Mesothelial cell of epicardium (in vitro differentiated cells): ENCODE measurements at regions not wholly inside any gene's neighbourhood (a gene's known extent, or its start where the extent isn't known, plus 50 kb on each side); places are given as distances from the start of the nearest gene placed in this dataset.

Experiments used
- DNase-seq, 2 experiments: peaks; one replicate each; pipeline ENCODE4 v3.0.0; 2021; ENCODE audit warnings: low spot score in 2 of 2; ENCODE audit not compliant: unreplicated experiment in 2 of 2
- H3K27ac Mint-ChIP-seq: 2 replicates; pipeline ENCODE4 v1.8.0; 2021; ENCODE audit warnings: mixed read lengths
- H3K27me3 Mint-ChIP-seq: 2 replicates; pipeline ENCODE4 v1.8.0; 2021; ENCODE audit warnings: low read depth, mixed read lengths
- H3K36me3 Mint-ChIP-seq: 2 replicates; pipeline ENCODE4 v1.8.0; 2021; ENCODE audit warnings: mixed read lengths
- H3K4me1 Mint-ChIP-seq: 2 replicates; pipeline ENCODE4 v1.8.0; 2021; ENCODE audit warnings: mixed read lengths
- H3K4me3 Mint-ChIP-seq: 2 replicates; pipeline ENCODE4 v1.8.0; 2021; ENCODE audit warnings: mild to moderate bottlenecking, moderate library complexity, mixed read lengths
- H3K9me3 Mint-ChIP-seq: 2 replicates; pipeline ENCODE4 v1.8.0; 2021; ENCODE audit warnings: mixed read lengths
- TF ChIP-seq, protein P1 (sequence below): fragments of 200-600 bp; sonication (generic); IDR thresholded peaks from one replicate; pipeline ENCODE4 v1.5.0; 2021; ENCODE audit warnings: antibody characterized with exemption; ENCODE audit not compliant: unreplicated experiment

DNA sequence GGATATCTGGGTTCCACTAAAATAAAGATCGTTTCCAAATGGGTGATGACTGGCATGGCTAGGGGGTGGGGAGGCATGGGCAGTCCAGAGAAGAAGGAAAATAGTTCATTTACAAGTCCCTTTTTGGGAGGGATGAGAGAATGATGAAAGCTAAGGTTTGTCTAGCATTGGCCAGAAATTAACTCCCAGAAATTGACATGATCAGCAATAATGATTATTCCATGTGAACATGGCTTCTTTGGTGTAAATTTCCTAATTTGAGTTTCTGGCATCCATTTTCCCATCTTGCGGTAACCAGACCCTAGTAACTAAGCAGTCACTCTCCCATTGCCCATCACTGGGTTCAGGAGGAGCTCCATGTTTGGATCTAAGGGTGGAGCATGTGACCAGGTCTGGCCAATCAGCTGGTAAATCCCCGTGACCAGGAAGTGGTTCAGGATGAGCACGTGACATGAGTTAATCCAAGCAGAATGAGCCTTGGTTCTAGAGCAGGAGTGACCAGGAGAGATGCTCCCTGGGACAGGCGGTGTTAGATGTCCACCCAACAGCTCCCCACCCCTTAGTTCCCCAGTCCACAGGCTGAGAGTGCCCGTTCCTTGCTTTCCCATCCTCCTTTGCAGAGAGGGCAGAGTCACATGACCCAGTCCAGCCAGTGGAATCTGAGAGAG, 512.7 kb downstream of the PREX1 start:
- H3K4me1 Mint-ChIP-seq: peaks cover under 1% of the 10 kb centered on the region
- TF ChIP-seq, protein P1, sequence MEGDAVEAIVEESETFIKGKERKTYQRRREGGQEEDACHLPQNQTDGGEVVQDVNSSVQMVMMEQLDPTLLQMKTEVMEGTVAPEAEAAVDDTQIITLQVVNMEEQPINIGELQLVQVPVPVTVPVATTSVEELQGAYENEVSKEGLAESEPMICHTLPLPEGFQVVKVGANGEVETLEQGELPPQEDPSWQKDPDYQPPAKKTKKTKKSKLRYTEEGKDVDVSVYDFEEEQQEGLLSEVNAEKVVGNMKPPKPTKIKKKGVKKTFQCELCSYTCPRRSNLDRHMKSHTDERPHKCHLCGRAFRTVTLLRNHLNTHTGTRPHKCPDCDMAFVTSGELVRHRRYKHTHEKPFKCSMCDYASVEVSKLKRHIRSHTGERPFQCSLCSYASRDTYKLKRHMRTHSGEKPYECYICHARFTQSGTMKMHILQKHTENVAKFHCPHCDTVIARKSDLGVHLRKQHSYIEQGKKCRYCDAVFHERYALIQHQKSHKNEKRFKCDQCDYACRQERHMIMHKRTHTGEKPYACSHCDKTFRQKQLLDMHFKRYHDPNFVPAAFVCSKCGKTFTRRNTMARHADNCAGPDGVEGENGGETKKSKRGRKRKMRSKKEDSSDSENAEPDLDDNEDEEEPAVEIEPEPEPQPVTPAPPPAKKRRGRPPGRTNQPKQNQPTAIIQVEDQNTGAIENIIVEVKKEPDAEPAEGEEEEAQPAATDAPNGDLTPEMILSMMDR: no peak
- H3K36me3 Mint-ChIP-seq: no peaks in the 10 kb centered on the region
- no peaks in the 10 kb centered on the region for H3K27me3 Mint-ChIP-seq
- no peak overlapping the region for H3K27ac Mint-ChIP-seq
- no peak overlapping the region for H3K4me3 Mint-ChIP-seq
- H3K9me3 Mint-ChIP-seq: no peaks in the 10 kb centered on the region
- DNase-seq: no peak

DNA sequence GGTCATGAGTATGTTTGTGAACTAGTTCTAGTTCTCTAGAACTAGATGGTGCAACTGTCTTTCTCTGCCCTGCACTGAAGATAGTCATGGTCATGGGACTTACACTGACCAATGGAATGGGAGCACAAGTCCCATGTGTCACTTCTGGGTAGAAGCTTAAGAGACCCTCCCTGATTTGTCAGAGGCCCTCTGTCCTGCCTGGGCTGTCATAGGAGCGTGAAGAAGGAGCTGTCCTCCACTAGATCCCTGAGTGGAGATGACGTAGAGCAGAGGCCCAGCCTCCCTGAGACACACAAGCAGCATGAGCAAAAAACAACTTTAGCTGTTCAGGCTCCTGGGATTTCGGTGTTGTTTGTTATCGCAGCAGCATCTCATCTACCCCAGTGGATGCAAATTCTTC, 514.5 kb downstream of the PREX1 start:
- H3K36me3 Mint-ChIP-seq: no peaks in the 10 kb centered on the region
- TF ChIP-seq, protein P1: no peak
- H3K4me1 Mint-ChIP-seq: no peaks in the 10 kb centered on the region
- H3K9me3 Mint-ChIP-seq: no peaks in the 10 kb centered on the region
- DNase-seq: no peak
- H3K27ac Mint-ChIP-seq: no peak overlapping the region
- H3K27me3 Mint-ChIP-seq: no peaks in the 10 kb centered on the region
- H3K4me3 Mint-ChIP-seq: no peak overlapping the region

GRCh38 chr20:48311956-48312355, 515.8 kb downstream of the PREX1 start:
- Mint-ChIP-seq H3K27me3 (no peaks in the 10 kb centered on the region), H3K27ac (no peak overlapping the region), H3K4me3 (no peak overlapping the region), H3K9me3 (no peaks in the 10 kb centered on the region), H3K36me3 (no peaks in the 10 kb centered on the region), H3K4me1 (no peaks in the 10 kb centered on the region)
- TF ChIP-seq, protein P1: no peak
- DNase-seq: no peak

- no peak overlapping the region for H3K4me3 Mint-ChIP-seq
- H3K4me1 Mint-ChIP-seq: peaks cover 7% of the 10 kb centered on the region
- H3K27ac Mint-ChIP-seq: no peak overlapping the region
- no peak for DNase-seq
- no peaks in the 10 kb centered on the region for H3K36me3 Mint-ChIP-seq
- TF ChIP-seq, protein P1: no peak
- H3K27me3 Mint-ChIP-seq: no peaks in the 10 kb centered on the region
- H3K9me3 Mint-ChIP-seq: no peaks in the 10 kb centered on the region
These were observed 517.5 kb downstream of the PREX1 start for GRCh38 chr20:48310305-48310704.

DNA sequence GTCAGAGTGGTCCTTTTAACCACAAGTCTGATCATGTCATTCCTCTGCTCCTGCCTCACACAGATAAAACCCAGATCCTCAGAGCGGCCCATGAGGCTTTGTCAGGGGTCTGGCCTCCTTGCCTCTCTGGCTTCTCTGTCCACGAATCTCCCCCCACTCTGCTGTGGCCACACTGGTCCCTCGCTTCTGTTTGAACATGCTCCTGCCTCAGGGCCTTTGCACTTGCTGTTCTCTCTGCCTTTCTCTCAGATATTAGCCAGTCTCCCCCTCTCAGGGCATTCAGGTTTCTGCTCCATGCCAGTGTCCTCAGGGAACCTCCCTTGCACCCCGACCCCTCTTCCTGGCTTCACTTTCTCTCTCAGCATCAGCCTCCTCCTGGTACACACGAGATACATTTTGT, 518.5 kb downstream of the PREX1 start:
- Mint-ChIP-seq H3K9me3 (no peaks in the 10 kb centered on the region), H3K27me3 (no peaks in the 10 kb centered on the region), H3K4me3 (no peak overlapping the region), H3K36me3 (no peaks in the 10 kb centered on the region), H3K4me1 (peaks cover 7% of the 10 kb centered on the region), H3K27ac (no peak overlapping the region)
- no peak for DNase-seq
- TF ChIP-seq, protein P1: no peak

DNA sequence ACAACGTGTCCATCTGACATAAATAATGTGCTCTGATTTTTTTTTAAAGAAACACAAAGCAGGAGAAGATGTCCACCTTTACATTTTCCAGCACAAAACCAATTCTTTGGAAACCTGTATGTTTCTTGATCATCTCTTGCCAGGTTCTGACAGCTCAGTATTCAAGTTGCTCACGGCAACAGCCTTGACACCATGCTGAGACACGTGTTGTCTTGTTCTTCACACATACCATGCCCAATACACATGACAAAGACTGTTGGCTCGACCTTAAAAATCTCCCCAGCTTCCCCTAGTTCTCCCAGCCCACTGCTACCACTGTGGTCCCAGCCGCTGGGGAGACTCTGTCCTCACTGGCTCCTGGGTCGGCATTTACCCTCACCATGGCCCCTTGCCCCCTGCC, 518.9 kb downstream of the PREX1 start:
- Mint-ChIP-seq H3K27ac (no peak overlapping the region), H3K36me3 (no peaks in the 10 kb centered on the region), H3K9me3 (no peaks in the 10 kb centered on the region), H3K4me3 (no peak overlapping the region), H3K27me3 (no peaks in the 10 kb centered on the region), H3K4me1 (peaks cover 7% of the 10 kb centered on the region)
- TF ChIP-seq, protein P1: no peak
- no peak for DNase-seq
